HCT116 (cell line): ENCODE measurements at regions not wholly inside any gene's neighbourhood (a gene's known extent, or its start where the extent isn't known, plus 50 kb on each side); places are given as distances from the start of the nearest gene placed in this dataset.

Experiments used
- ATAC-seq: fragments of 200-7000 bp; cut with Tn5 transposase; 2 replicates; pipeline ENCODE4 v1.9.1; 2020; ENCODE audit warnings: mild to moderate bottlenecking, moderate library complexity
- BruUV-seq: library from RNA; stranded (reverse); fragments of 400-500 nt; replicated peaks from 2 replicates; lab custom pipeline; 2021; lab: Mats Ljungman, UMichigan
- CTCF ChIA-PET: fragments of 300-600 bp; sonication (Branson Sonifier 250); formaldehyde crosslinking; loops from one replicate; lab custom pipeline; 2021; ENCODE audit warnings: antibody characterized with exemption; lab: Charles Lee
- POLR2A ChIA-PET: fragments of 300-600, 350-600 bp; sonication (Branson Sonifier 250); formaldehyde crosslinking; loops from one replicate; lab custom pipeline; 2021; ENCODE audit warnings: antibody characterized with exemption; lab: Charles Lee
- RAD21 ChIA-PET, 2 experiments: fragments of 300-600 bp; sonication (Branson Sonifier 250); formaldehyde crosslinking; loops; one replicate each; lab custom pipeline; 2023; ENCODE audit warnings: low total read pairs in 2 of 2; ENCODE audit not compliant: uncharacterized antibody in 2 of 2, unreplicated experiment in 2 of 2, low non-redundant PET in 1 of 2; lab: Charles Lee
- DNase-seq: peaks from one replicate; pipeline ENCODE4 v3.0.0-alpha.2; 2010; ENCODE audit warnings: low read depth, low spot score
- H2AFZ ChIP-seq: fragments of 200-600 bp; shearing (Covaris generic), sonication (generic); 2 replicates; pipeline ENCODE4 v1.6.1; 2017; ENCODE audit warnings: low read depth, mixed run types, mixed read lengths, antibody characterized with exemption, low read length; ENCODE audit not compliant: poor library complexity, severe bottlenecking
- H3K27ac ChIP-seq: 2 replicates; pipeline ENCODE4 v1.5.1; 2012; ENCODE audit warnings: low read depth, low read length
- H3K27me3 ChIP-seq: fragments of 200-600 bp; sonication (generic); 2 replicates; pipeline ENCODE4 v1.6.1; 2016; ENCODE audit warnings: mixed run types, low read length, mixed read lengths; ENCODE audit not compliant: insufficient read depth
- H3K36me3 ChIP-seq, 2 experiments: fragments of 200-500 bp in 1 of 2; fragments of 200-600 bp in 1 of 2; sonication (Bioruptor generic) in 1 of 2; sonication (generic) in 1 of 2; 2 replicates each; pipeline versions ENCODE4 v1.5.1 to v1.6.1; 2014 to 2016; ENCODE audit warnings: low read length in 2 of 2, inconsistent platforms in 1 of 2, mixed read lengths in 1 of 2, mixed run types in 1 of 2; ENCODE audit not compliant: insufficient read depth in 2 of 2, control insufficient read depth in 1 of 2
- H3K4me1 ChIP-seq, 2 experiments: fragments of 200-600 bp in 1 of 2; sonication (generic) in 1 of 2; 2 replicates each; pipeline versions ENCODE4 v1.5.1 to v1.6.1; 2012 to 2017; ENCODE audit warnings: low read length in 2 of 2, inconsistent platforms in 1 of 2, mild to moderate bottlenecking in 1 of 2, mixed read lengths in 1 of 2, mixed run types in 1 of 2, moderate library complexity in 1 of 2; ENCODE audit not compliant: insufficient read depth in 2 of 2, control insufficient read depth in 1 of 2
- H3K4me2 ChIP-seq: fragments of 200-600 bp; sonication (generic); 2 replicates; pipeline ENCODE4 v1.6.1; 2017; ENCODE audit warnings: mixed run types, low read length, mixed read lengths
- H3K4me3 ChIP-seq, 2 experiments: fragments of 200-600 bp in 1 of 2; sonication (generic) in 1 of 2; replicated peaks in 1 of 2; 2 replicates each; pipeline ENCODE4 v1.5.1; 2011 to 2016; ENCODE audit warnings: low read length in 2 of 2, control low read depth in 1 of 2, low read depth in 1 of 2, mild to moderate bottlenecking in 1 of 2, mixed read lengths in 1 of 2, mixed run types in 1 of 2
- H3K79me2 ChIP-seq: fragments of 200-600 bp; sonication (generic); 2 replicates; pipeline ENCODE4 v1.6.1; 2017; ENCODE audit warnings: mild to moderate bottlenecking, mixed run types, low read length, moderate library complexity, mixed read lengths; ENCODE audit not compliant: insufficient read depth
- H3K9ac ChIP-seq: fragments of 200-600 bp; sonication (generic); 2 replicates; pipeline ENCODE4 v1.6.1; 2016; ENCODE audit warnings: low read length, mixed read lengths
- H3K9me2 ChIP-seq: fragments of 200-600 bp; sonication (generic), shearing (Covaris generic); 2 replicates; pipeline ENCODE4 v1.6.1; 2017; ENCODE audit warnings: mixed run types, mild to moderate bottlenecking, moderate library complexity; ENCODE audit not compliant: insufficient read depth
- H3K9me3 ChIP-seq, 2 experiments: fragments of 200-500 bp in 1 of 2; fragments of 200-600 bp in 1 of 2; sonication (Bioruptor generic) in 1 of 2; sonication (generic) in 1 of 2; 2 replicates each; pipeline ENCODE4 v1.6.1; 2014 to 2017; ENCODE audit warnings: low read length in 2 of 2, mixed read lengths in 2 of 2, inconsistent platforms in 1 of 2, low read depth in 1 of 2, mild to moderate bottlenecking in 1 of 2, mixed run types in 1 of 2, moderate library complexity in 1 of 2; ENCODE audit not compliant: control insufficient read depth in 1 of 2, insufficient read depth in 1 of 2
- H4K20me1 ChIP-seq: fragments of 200-600 bp; sonication (generic), shearing (Covaris generic); 2 replicates; pipeline ENCODE4 v1.6.1; 2017; ENCODE audit warnings: mixed run types, mild to moderate bottlenecking, moderate library complexity; ENCODE audit not compliant: insufficient read depth
- ATF3 ChIP-seq: IDR thresholded peaks from 2 replicates; pipeline ENCODE4 v1.6.1; 2012
- CBX3 ChIP-seq: IDR thresholded peaks from 2 replicates; pipeline ENCODE4 v1.6.1; 2012; ENCODE audit warnings: low read depth
- CEBPB ChIP-seq: IDR thresholded peaks from 2 replicates; pipeline ENCODE4 v1.6.1; 2012; ENCODE audit warnings: low read depth
- EZH2phosphoT487 ChIP-seq: fragments of 200-600 bp; IDR thresholded peaks from 2 replicates; pipeline ENCODE4 v1.6.1; 2018; ENCODE audit warnings: antibody characterized with exemption, borderline replicate concordance
- FOSL1 ChIP-seq: IDR thresholded peaks from 2 replicates; pipeline ENCODE4 v1.6.1; 2012; ENCODE audit warnings: low read depth
- MAX ChIP-seq: IDR thresholded peaks from 2 replicates; pipeline ENCODE4 v1.6.1; 2012
- POLR2A ChIP-seq: IDR thresholded peaks from 2 replicates; pipeline ENCODE4 v1.7.0; 2011; ENCODE audit warnings: borderline replicate concordance; ENCODE audit not compliant: insufficient read depth, insufficient read length; ENCODE audit errors: extremely low read depth
- POLR2AphosphoS5 ChIP-seq: IDR thresholded peaks from 2 replicates; pipeline ENCODE4 v1.6.1; 2011; ENCODE audit warnings: mild to moderate bottlenecking, low read depth, low read length, moderate library complexity
- REST ChIP-seq: IDR thresholded peaks from 2 replicates; pipeline ENCODE4 v1.6.1; 2012; ENCODE audit warnings: low read depth
- SP1 ChIP-seq: IDR thresholded peaks from 2 replicates; pipeline ENCODE4 v1.6.1; 2012; ENCODE audit warnings: low read depth
- SRF ChIP-seq: IDR thresholded peaks from 2 replicates; pipeline ENCODE4 v1.6.1; 2012; ENCODE audit warnings: low read depth
- ZBTB33 ChIP-seq: IDR thresholded peaks from 2 replicates; pipeline ENCODE4 v1.6.1; 2011; ENCODE audit warnings: mild to moderate bottlenecking, low read length, moderate library complexity; ENCODE audit not compliant: insufficient replicate concordance; ENCODE audit errors: extremely low read depth
- ZFX ChIP-seq: fragments of 450-650 bp; IDR thresholded peaks from 2 replicates; pipeline ENCODE4 v1.6.1; 2017
- ZNF274 ChIP-seq: fragments of 200-500 bp; sonication (Bioruptor generic); IDR thresholded peaks from 2 replicates; pipeline ENCODE4 v1.6.1; 2014; ENCODE audit warnings: mild to moderate bottlenecking, low read depth, low read length, inconsistent platforms
- intact Hi-C: fragments of 100-400 bp; cut with micrococcal nuclease; formaldehyde crosslinking; loops from 2 replicates; pipeline ENCODE4 v1.10.0; 2022

GRCh38 chr1:106223213-106223612 lies 833.3 kb upstream of the PRMT6 start (continued):
- no peak for TF ChIP-seq REST
- TF ChIP-seq SP1, result no peak
- TF ChIP-seq FOSL1, result no peak
- no peak for TF ChIP-seq POLR2A
- no peak for TF ChIP-seq EZH2phosphoT487
- no peak for TF ChIP-seq ATF3

GRCh38 chr1:106224426-106224825 lies 832.0 kb upstream of the PRMT6 start:
- RAD21 ChIA-PET, result no interaction called here
- intact Hi-C loops, result no loop called here
- TF ChIP-seq CBX3 (no peak), ZFX (no peak), SRF (no peak), CEBPB (no peak), EZH2phosphoT487 (no peak), POLR2AphosphoS5 (no peak), ZBTB33 (no peak), MAX (no peak), REST (no peak), SP1 (no peak), ZNF274 (no peak), POLR2A (no peak)
- TF ChIP-seq, all 23 proteins: peak for 0
- H3K27me3 ChIP-seq, result no peaks in the 10 kb centered on the region
- no peak overlapping the region for H3K9ac ChIP-seq
- H3K4me2 ChIP-seq, result no peak overlapping the region
- ATAC-seq (no peak), DNase-seq (no peak)
- ChIA-PET CTCF (no interaction called here), POLR2A (no interaction called here)
- H3K4me1 ChIP-seq, result no peaks in the 10 kb centered on the region
- H3K9me2 ChIP-seq, result no peaks in the 10 kb centered on the region
- no peak overlapping the region for H3K4me3 ChIP-seq
- H3K9me3 ChIP-seq, result peaks cover 0 to 12% of the 10 kb centered on the region in 2 experiments; a peak in 1 of 4 replicates
- no TSS peak for BruUV-seq
- no peak overlapping the region for H2AFZ ChIP-seq
- H3K27ac ChIP-seq, result no peak overlapping the region
- H3K79me2 ChIP-seq, result no peaks in the 10 kb centered on the region
- H3K36me3 ChIP-seq, result no peaks in the 10 kb centered on the region
- H4K20me1 ChIP-seq, result no peaks in the 10 kb centered on the region
